SKM-1 (cell line): ENCODE measurements at regions not wholly inside any gene's neighbourhood (a gene's known extent, or its start where the extent isn't known, plus 50 kb on each side); places are given as distances from the start of the nearest gene placed in this dataset.

Experiments used
- DNase-seq: peaks from one replicate; lab custom pipeline; 2025; ENCODE audit not compliant: unreplicated experiment; lab: John Stamatoyannopoulos, UW

- no peak for DNase-seq
These were observed 367.4 kb downstream of the GXYLT1 start for GRCh38 chr12:41777064-41777790.

- no peak for DNase-seq
These were observed 372.2 kb downstream of the GXYLT1 start for GRCh38 chr12:41772478-41772877.

- no peak for DNase-seq
These were observed 374.9 kb downstream of the GXYLT1 start for GRCh38 chr12:41769810-41770209.

GRCh38 chr12:41768456-41768855, 376.2 kb downstream of the GXYLT1 start:
- DNase-seq, result no peak

- DNase-seq, result no peak
These were observed 382.0 kb downstream of the GXYLT1 start for GRCh38 chr12:41762691-41763090.

GRCh38 chr12:41745593-41745992, 399.1 kb downstream of the GXYLT1 start:
- DNase-seq, result no peak

- no peak for DNase-seq
These were observed 400.8 kb downstream of the GXYLT1 start for GRCh38 chr12:41743835-41744234.

- no peak for DNase-seq
These were observed 405.6 kb downstream of the GXYLT1 start for GRCh38 chr12:41739066-41739465.

- DNase-seq, result no peak
These were observed 407.3 kb downstream of the GXYLT1 start for GRCh38 chr12:41737423-41737822.

GRCh38 chr12:41736436-41736835, 408.2 kb downstream of the GXYLT1 start:
- no peak for DNase-seq

GRCh38 chr12:41731691-41732090, 413.0 kb downstream of the GXYLT1 start:
- no peak for DNase-seq

GRCh38 chr12:41731061-41731460, 413.6 kb downstream of the GXYLT1 start:
- DNase-seq, result no peak

GRCh38 chr12:41724216-41724615, 420.5 kb downstream of the GXYLT1 start:
- DNase-seq, result peak; percentile 18

GRCh38 chr12:41719214-41719613, 425.5 kb downstream of the GXYLT1 start:
- DNase-seq, result no peak

GRCh38 chr12:41715256-41715655, 429.4 kb downstream of the GXYLT1 start:
- DNase-seq, result no peak

- no peak for DNase-seq
These were observed 435.0 kb downstream of the GXYLT1 start for GRCh38 chr12:41709463-41710285.

GRCh38 chr12:41709012-41709411, 435.7 kb downstream of the GXYLT1 start:
- no peak for DNase-seq

- no peak for DNase-seq
These were observed 438.3 kb downstream of the GXYLT1 start for GRCh38 chr12:41706376-41706775.

GRCh38 chr12:41701943-41702601, 442.6 kb downstream of the GXYLT1 start:
- no peak for DNase-seq

GRCh38 chr12:41700940-41701339, 443.7 kb downstream of the GXYLT1 start:
- no peak for DNase-seq

GRCh38 chr12:41699658-41700057, 445.0 kb downstream of the GXYLT1 start:
- DNase-seq, result no peak

GRCh38 chr12:41697161-41697560, 447.5 kb downstream of the GXYLT1 start:
- peak; percentile 43 for DNase-seq
